Globus pallidus (tissue), 1 donor: ENCODE measurements at regions not wholly inside any gene's neighbourhood (a gene's known extent, or its start where the extent isn't known, plus 50 kb on each side); places are given as distances from the start of the nearest gene placed in this dataset.
"Not testable (repeated sequence)": the region's sequence is repeated elsewhere in the genome, so short reads cannot be mapped to it uniquely, and the experiment has no call there.

Experiments used
- DNase-seq: peaks from one replicate; pipeline ENCODE4 v3.0.0-alpha.2; 2015; ENCODE audit warnings: low spot score

DNA sequence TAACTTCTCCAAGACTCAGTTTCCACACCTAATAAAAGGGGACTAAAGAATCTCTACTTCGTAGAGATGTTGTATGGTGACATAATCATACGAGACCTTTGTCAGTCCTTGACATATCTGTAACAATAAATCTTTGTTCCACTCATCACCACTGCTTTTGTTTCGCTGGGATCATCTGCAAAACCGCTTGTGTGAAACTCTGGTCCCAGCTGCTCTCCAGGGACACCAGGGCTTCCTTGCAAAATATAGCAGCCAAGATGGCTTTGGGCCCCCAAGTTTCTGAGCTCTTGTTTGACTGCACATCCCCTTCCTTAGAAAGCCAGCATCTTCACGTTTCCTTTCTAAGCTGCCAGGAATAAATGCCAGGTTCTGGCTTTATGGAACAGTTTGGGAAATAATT is 110.5 kb upstream of the RRN3 start:
- peak; percentile 1 for DNase-seq

DNA sequence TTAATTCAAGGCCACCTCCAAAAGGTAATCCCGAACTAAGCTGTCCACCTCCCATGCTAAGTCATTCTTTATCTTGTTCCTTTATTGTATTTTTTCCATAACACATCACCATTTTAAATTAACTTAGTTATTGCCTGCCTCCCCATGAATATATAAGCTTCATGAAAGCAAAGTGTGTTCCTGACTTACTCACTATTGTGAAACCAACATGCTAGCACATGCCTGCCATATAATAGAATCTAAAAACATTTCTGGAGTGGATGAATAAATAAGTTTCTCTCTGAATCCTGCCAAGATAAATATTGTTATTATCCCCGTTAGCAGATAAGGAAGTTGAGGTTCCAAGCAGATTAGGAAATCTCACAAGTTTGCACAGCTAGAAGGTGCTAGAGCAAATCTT is 98.7 kb upstream of the RRN3 start:
- not testable (repeated sequence) for DNase-seq

DNA sequence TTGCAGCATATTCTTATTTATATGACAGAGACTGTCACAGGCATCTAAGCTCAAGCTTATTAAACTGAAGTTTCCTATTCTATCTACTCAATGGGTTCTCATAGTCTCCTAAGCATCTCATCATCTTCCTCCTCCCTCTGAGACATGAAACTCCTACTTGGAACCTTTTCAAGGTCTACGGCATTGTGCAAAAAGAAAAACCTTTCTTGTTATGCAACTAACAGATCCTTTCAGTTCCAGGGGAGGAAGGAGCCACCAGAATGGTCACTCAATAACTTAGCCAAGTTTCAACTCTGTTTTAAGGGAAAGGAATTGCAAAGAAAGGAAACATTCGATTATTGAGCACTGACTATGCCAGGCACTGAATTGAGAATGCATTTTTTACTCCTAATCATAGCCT is 98.1 kb upstream of the RRN3 start:
- not testable (repeated sequence) for DNase-seq

DNA sequence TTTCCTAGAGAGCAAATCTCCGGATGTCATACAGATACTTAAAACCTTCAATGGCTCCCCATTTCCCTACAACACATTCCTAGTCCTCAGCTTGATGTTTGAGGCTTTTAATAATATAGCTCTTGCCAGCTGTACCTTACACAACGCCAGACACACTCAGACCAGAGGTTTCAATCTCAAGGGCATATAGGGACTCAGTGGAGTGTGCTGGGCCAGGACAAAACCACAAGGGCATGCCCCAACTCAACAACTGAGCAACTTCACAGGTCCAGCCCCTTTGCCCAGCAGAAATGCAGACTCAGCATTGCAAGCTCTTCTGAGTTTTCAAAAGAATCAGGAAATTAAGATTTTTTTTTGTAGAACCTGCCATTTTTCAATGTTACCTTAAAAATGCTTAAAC is 95.4 kb upstream of the RRN3 start:
- not testable (repeated sequence) for DNase-seq
